ENCODE measurements at regions not wholly inside any gene's neighbourhood (a gene's known extent, or its start where the extent isn't known, plus 50 kb on each side); places are given as distances from the start of the nearest gene placed in this dataset.

DNA sequence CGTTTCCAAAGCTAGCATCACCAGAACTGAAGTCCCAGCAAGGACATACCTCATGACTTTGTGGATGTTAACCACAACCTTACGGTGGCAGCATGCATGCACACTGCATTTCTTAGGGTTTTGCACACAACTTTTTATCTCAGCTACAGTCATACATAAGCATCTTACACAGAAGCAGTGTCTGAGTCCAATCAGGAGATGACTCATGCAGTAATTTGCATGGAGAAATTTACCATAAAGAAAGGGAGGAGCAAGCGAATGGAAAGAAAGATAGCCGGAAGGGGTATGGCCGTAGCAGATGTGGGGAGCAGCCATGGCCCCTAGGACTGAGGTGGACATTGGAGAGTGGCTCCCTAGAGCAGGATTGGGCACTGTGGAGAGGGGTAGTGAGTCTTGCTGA, 522.5 kb downstream of the GALR1 start:
- TF ChIP-seq, protein P1, sequence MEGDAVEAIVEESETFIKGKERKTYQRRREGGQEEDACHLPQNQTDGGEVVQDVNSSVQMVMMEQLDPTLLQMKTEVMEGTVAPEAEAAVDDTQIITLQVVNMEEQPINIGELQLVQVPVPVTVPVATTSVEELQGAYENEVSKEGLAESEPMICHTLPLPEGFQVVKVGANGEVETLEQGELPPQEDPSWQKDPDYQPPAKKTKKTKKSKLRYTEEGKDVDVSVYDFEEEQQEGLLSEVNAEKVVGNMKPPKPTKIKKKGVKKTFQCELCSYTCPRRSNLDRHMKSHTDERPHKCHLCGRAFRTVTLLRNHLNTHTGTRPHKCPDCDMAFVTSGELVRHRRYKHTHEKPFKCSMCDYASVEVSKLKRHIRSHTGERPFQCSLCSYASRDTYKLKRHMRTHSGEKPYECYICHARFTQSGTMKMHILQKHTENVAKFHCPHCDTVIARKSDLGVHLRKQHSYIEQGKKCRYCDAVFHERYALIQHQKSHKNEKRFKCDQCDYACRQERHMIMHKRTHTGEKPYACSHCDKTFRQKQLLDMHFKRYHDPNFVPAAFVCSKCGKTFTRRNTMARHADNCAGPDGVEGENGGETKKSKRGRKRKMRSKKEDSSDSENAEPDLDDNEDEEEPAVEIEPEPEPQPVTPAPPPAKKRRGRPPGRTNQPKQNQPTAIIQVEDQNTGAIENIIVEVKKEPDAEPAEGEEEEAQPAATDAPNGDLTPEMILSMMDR (optimal IDR thresholded peaks at IDR 0.05 in 1 of 3, IDR thresholded peaks at IDR 0.05 in 1 of 3, conservative IDR thresholded peaks at IDR 0.05 in 1 of 3; ENCODE audit: extremely low read depth in 1 of 3, insufficient read depth in 2 of 3, low read length in 3 of 3), result no peak
- no peak for TF ChIP-seq EZH2 (IDR thresholded peaks at IDR 0.05; ENCODE audit: low read length)

Data from keratinocyte (primary cell).